Stimulated activated CD8-positive, alpha-beta memory T cell treated with anti-CD3 and anti-CD28 coated beads, Interleukin-15, amount 100 ng/mL, for 24 hours (primary cell): ENCODE measurements at regions not wholly inside any gene's neighbourhood (a gene's known extent, or its start where the extent isn't known, plus 50 kb on each side); places are given as distances from the start of the nearest gene placed in this dataset.

Experiments used
- DNase-seq: peaks from one replicate; pipeline ENCODE4 v3.0.0-alpha.2; 2020; ENCODE audit warnings: low read depth

GRCh38 chrX:39739585-39739984, 358.2 kb downstream of the BCOR start:
- DNase-seq = no peak

- no peak for DNase-seq
Measured at GRCh38 chrX:39740078-39740477, 357.7 kb downstream of the BCOR start.

GRCh38 chrX:39741904-39742303, 355.9 kb downstream of the BCOR start:
- no peak for DNase-seq

GRCh38 chrX:39745818-39746217, 351.9 kb downstream of the BCOR start:
- no peak for DNase-seq

- DNase-seq = no peak
Measured at GRCh38 chrX:39749135-39749534, 348.6 kb downstream of the BCOR start.

- no peak for DNase-seq
Measured at GRCh38 chrX:39749728-39750127, 348.0 kb downstream of the BCOR start.

- no peak for DNase-seq
Measured at GRCh38 chrX:39750256-39750790, 347.4 kb downstream of the BCOR start.

GRCh38 chrX:39750848-39751247, 346.9 kb downstream of the BCOR start:
- DNase-seq = no peak

GRCh38 chrX:39752815-39753214, 344.9 kb downstream of the BCOR start:
- no peak for DNase-seq

GRCh38 chrX:39753293-39753996, 344.3 kb downstream of the BCOR start:
- DNase-seq = no peak

GRCh38 chrX:39755143-39756032, 342.4 kb downstream of the BCOR start:
- no peak for DNase-seq

GRCh38 chrX:39756086-39756883, 341.5 kb downstream of the BCOR start:
- DNase-seq = no peak

GRCh38 chrX:39757971-39758370, 339.8 kb downstream of the BCOR start:
- no peak for DNase-seq

GRCh38 chrX:39758791-39759525, 338.8 kb downstream of the BCOR start:
- DNase-seq = no peak

- no peak for DNase-seq
Measured at GRCh38 chrX:39759526-39760224, 338.1 kb downstream of the BCOR start.

GRCh38 chrX:39760930-39761329, 336.8 kb downstream of the BCOR start:
- no peak for DNase-seq

GRCh38 chrX:39762266-39762841, 335.4 kb downstream of the BCOR start:
- DNase-seq = no peak

GRCh38 chrX:39764441-39764914, 333.3 kb downstream of the BCOR start:
- DNase-seq = no peak

- DNase-seq = no peak
Measured at GRCh38 chrX:39765327-39765726, 332.4 kb downstream of the BCOR start.

- DNase-seq = no peak
Measured at GRCh38 chrX:39766085-39766726, 331.6 kb downstream of the BCOR start.
